Endothelial cell of umbilical vein (primary cell): ENCODE measurements at regions not wholly inside any gene's neighbourhood (a gene's known extent, or its start where the extent isn't known, plus 50 kb on each side); places are given as distances from the start of the nearest gene placed in this dataset.

Source experiments
- BruUV-seq: library from RNA; stranded (reverse); fragments of 400-500 nt; replicated peaks from 2 replicates; lab custom pipeline; 2021; lab: Mats Ljungman, UMichigan
- CTCF ChIA-PET: fragments of 300-600, 350-600 bp; sonication (Branson Sonifier 250); formaldehyde crosslinking; loops from one replicate; lab custom pipeline; 2021; ENCODE audit warnings: antibody characterized with exemption, inconsistent platforms; lab: Charles Lee
- POLR2A ChIA-PET: fragments of 300-600, 350-600 bp; sonication (Branson Sonifier 250); formaldehyde crosslinking; loops from one replicate; lab custom pipeline; 2021; ENCODE audit warnings: antibody characterized with exemption, inconsistent platforms; lab: Charles Lee
- DNase-seq: peaks from one replicate; pipeline ENCODE4 v3.0.0-alpha.2; 2011; ENCODE audit warnings: low read depth, low spot score
- FAIRE-seq: peaks from 2 replicates; lab custom pipeline; 2011; peaks lifted over from hg19 to GRCh38; lab: Jason Lieb, UNC
- H2AFZ ChIP-seq: 2 replicates; pipeline ENCODE4 v1.6.0; 2012; ENCODE audit warnings: low read depth, low read length, control low read depth, inconsistent platforms
- H3K27ac ChIP-seq: 2 replicates; pipeline ENCODE4 v1.5.1; 2011; ENCODE audit warnings: low read depth, mild to moderate bottlenecking, control low read depth, low read length, moderate library complexity; ENCODE audit not compliant: insufficient read depth
- H3K27me3 ChIP-seq, 2 experiments: 2 replicates each; pipeline versions ENCODE4 v1.6.0 to v1.6.1; 2011; ENCODE audit warnings: low read length in 2 of 2, mixed read lengths in 1 of 2; ENCODE audit not compliant: control insufficient read depth in 2 of 2, insufficient read depth in 2 of 2
- H3K36me3 ChIP-seq, 2 experiments: 2 replicates in 1 of 2; 3 replicates in 1 of 2; pipeline ENCODE4 v1.5.1; 2011; ENCODE audit warnings: low read length in 2 of 2, mild to moderate bottlenecking in 1 of 2, moderate library complexity in 1 of 2; ENCODE audit not compliant: control insufficient read depth in 2 of 2, insufficient read depth in 2 of 2; ENCODE audit errors: extremely low read depth in 1 of 2
- H3K4me1 ChIP-seq: 3 replicates; pipeline ENCODE4 v1.5.1; 2011; ENCODE audit warnings: mild to moderate bottlenecking, low read length; ENCODE audit not compliant: control insufficient read depth, insufficient read depth; ENCODE audit errors: extremely low read depth
- H3K4me2 ChIP-seq: 2 replicates; pipeline ENCODE4 v1.6.1; 2011; ENCODE audit warnings: low read length, control low read depth, mixed read lengths; ENCODE audit not compliant: insufficient read depth
- H3K4me3 ChIP-seq, 3 experiments: fragments of 200-600 bp in 1 of 3; sonication (generic), shearing (Covaris generic) in 1 of 3; replicated peaks in 1 of 3; 2 replicates each; pipeline ENCODE4 v1.5.1; 2011 to 2016; ENCODE audit warnings: control low read depth in 3 of 3, low read length in 3 of 3, mild to moderate bottlenecking in 2 of 3, inconsistent platforms in 1 of 3, low read depth in 1 of 3, moderate library complexity in 1 of 3; ENCODE audit not compliant: insufficient read depth in 1 of 3
- H3K79me2 ChIP-seq: 2 replicates; pipeline ENCODE4 v1.6.0; 2012; ENCODE audit warnings: low read length, inconsistent platforms; ENCODE audit not compliant: control insufficient read depth, insufficient read depth
- H3K9ac ChIP-seq: replicated peaks from 2 replicates; pipeline ENCODE3; 2011; ENCODE audit warnings: low read length, control low read depth; ENCODE audit not compliant: insufficient read depth; ENCODE audit errors: extremely low read depth
- H3K9me1 ChIP-seq: replicated peaks from 3 replicates; pipeline ENCODE4 v1.6.0; 2011; ENCODE audit warnings: mild to moderate bottlenecking, low read length; ENCODE audit not compliant: control insufficient read depth, insufficient read depth; ENCODE audit errors: extremely low read depth
- H3K9me3 ChIP-seq: replicated peaks from 2 replicates; pipeline ENCODE4 v1.5.1; 2012; ENCODE audit warnings: low read length, inconsistent platforms; ENCODE audit not compliant: control insufficient read depth, insufficient read depth
- H4K20me1 ChIP-seq: replicated peaks from 2 replicates; pipeline ENCODE3; 2011; ENCODE audit warnings: mild to moderate bottlenecking, low read length; ENCODE audit not compliant: control insufficient read depth, insufficient read depth; ENCODE audit errors: extremely low read depth
- CTCF ChIP-seq, 2 donors: IDR thresholded peaks; 1 replicate in 1 of 2; 2 replicates in 1 of 2; pipeline ENCODE4 v1.5.1; 2011; ENCODE audit warnings: low read length in 2 of 2, mild to moderate bottlenecking in 2 of 2, moderate library complexity in 2 of 2, control low read depth in 1 of 2, inconsistent platforms in 1 of 2, low read depth in 1 of 2; ENCODE audit not compliant: insufficient read depth in 1 of 2; ENCODE audit errors: extremely low read depth in 1 of 2
- EZH2 ChIP-seq: IDR thresholded peaks from 2 replicates; pipeline ENCODE4 v1.6.1; 2012; ENCODE audit warnings: borderline replicate concordance, low read depth, mild to moderate bottlenecking, moderate library complexity, low read length, inconsistent platforms; ENCODE audit not compliant: severe bottlenecking
- FOS ChIP-seq: IDR thresholded peaks from 2 replicates; pipeline ENCODE4 v1.6.1; 2011; ENCODE audit warnings: mild to moderate bottlenecking, low read length, moderate library complexity, borderline replicate concordance; ENCODE audit not compliant: insufficient read depth
- GATA2 ChIP-seq: IDR thresholded peaks from 2 replicates; pipeline ENCODE4 v1.7.0; 2011; ENCODE audit warnings: low read depth, mild to moderate bottlenecking, moderate library complexity, mixed read lengths, low read length; ENCODE audit not compliant: insufficient read length, insufficient read depth
- JUN ChIP-seq: IDR thresholded peaks from 2 replicates; pipeline ENCODE4 v1.6.1; 2011; ENCODE audit warnings: borderline replicate concordance, low read depth; ENCODE audit not compliant: insufficient read length, insufficient read depth
- MAX ChIP-seq: IDR thresholded peaks from 2 replicates; pipeline ENCODE4 v1.6.1; 2011; ENCODE audit not compliant: insufficient read depth, insufficient read length
- MYC ChIP-seq: IDR thresholded peaks from one replicate; pipeline ENCODE4 v1.6.1; 2011; ENCODE audit warnings: mild to moderate bottlenecking, low read depth, low read length
- POLR2A ChIP-seq: IDR thresholded peaks from 2 replicates; pipeline ENCODE4 v1.6.1; 2012; ENCODE audit warnings: low read depth, mild to moderate bottlenecking, control low read depth, low read length
- POLR2AphosphoS5 ChIP-seq: IDR thresholded peaks from 2 replicates; pipeline ENCODE4 v1.6.1; 2012; ENCODE audit warnings: low read depth, mild to moderate bottlenecking, control low read depth, low read length, moderate library complexity; ENCODE audit not compliant: insufficient read depth
- dilution Hi-C: fragments of 300-500 bp; cut with MboI; formaldehyde crosslinking; loops from one replicate; pipeline ENCODE4 v1.15.0; 2019; ENCODE audit warnings: low sequenced_read_pairs; ENCODE audit not compliant: extremely low pct_ligation_motif_present
- intact Hi-C: fragments of 100-400 bp; cut with micrococcal nuclease; formaldehyde crosslinking; loops from one replicate; pipeline ENCODE4 v1.10.0; 2022

GRCh38 chr15:93414576-93415231 is 325.7 kb upstream of the RGMA start:
- Histone ChIP-seq H3K4me2 (no peak overlapping the region), H3K27ac (no peak overlapping the region), H3K9me3 (peaks cover 4% of the 10 kb centered on the region), H3K79me2 (no peaks in the 10 kb centered on the region), H3K4me1 (no peaks in the 10 kb centered on the region), H4K20me1 (no peaks in the 10 kb centered on the region), H3K9ac (no peak overlapping the region), H3K36me3 (no peaks in the 10 kb centered on the region), H2AFZ (no peak overlapping the region), H3K27me3 (no peaks in the 10 kb centered on the region), H3K4me3 (no peak overlapping the region), H3K9me1 (no peaks in the 10 kb centered on the region)
- no TSS peak for BruUV-seq
- FAIRE-seq (no peak), DNase-seq (no peak)
- TF ChIP-seq JUN, result no peak
- ChIA-PET POLR2A (no interaction called here), CTCF (no interaction called here)
- dilution Hi-C loops (no loop called here), intact Hi-C loops (no loop called here)

GRCh38 chr15:93413745-93414144 is 324.7 kb upstream of the RGMA start:
- peaks cover 4% of the 10 kb centered on the region for H3K9me3 ChIP-seq
- CTCF ChIA-PET, result no interaction called here
- TF ChIP-seq POLR2AphosphoS5 (no peak), MAX (no peak), MYC (no peak), EZH2 (no peak), GATA2 (no peak), POLR2A (no peak), JUN (no peak), FOS (no peak), CTCF (IDR thresholded peaks at IDR 0.05; ENCODE audit: extremely low read depth in 1 of 2, insufficient read depth in 1 of 2, low read depth in 1 of 2, low read length in 2 of 2) (no peak)
- BruUV-seq, result no TSS peak
- H2AFZ ChIP-seq, result no peak overlapping the region
- H3K27ac ChIP-seq, result no peak overlapping the region
- DNase-seq (no peak), FAIRE-seq (no peak)
- no peak overlapping the region for H3K4me3 ChIP-seq
- dilution Hi-C loops (no loop called here), intact Hi-C loops (no loop called here)
- H3K79me2 ChIP-seq, result no peaks in the 10 kb centered on the region
- H4K20me1 ChIP-seq, result no peaks in the 10 kb centered on the region
- H3K4me1 ChIP-seq, result no peaks in the 10 kb centered on the region
- H3K9ac ChIP-seq, result no peak overlapping the region
- no peaks in the 10 kb centered on the region for H3K27me3 ChIP-seq
- no peaks in the 10 kb centered on the region for H3K36me3 ChIP-seq
- no peaks in the 10 kb centered on the region for H3K9me1 ChIP-seq
- POLR2A ChIA-PET, result no interaction called here
- H3K4me2 ChIP-seq, result no peak overlapping the region
